ENCODE measurements at regions not wholly inside any gene's neighbourhood (a gene's known extent, or its start where the extent isn't known, plus 50 kb on each side); places are given as distances from the start of the nearest gene placed in this dataset.

DNA sequence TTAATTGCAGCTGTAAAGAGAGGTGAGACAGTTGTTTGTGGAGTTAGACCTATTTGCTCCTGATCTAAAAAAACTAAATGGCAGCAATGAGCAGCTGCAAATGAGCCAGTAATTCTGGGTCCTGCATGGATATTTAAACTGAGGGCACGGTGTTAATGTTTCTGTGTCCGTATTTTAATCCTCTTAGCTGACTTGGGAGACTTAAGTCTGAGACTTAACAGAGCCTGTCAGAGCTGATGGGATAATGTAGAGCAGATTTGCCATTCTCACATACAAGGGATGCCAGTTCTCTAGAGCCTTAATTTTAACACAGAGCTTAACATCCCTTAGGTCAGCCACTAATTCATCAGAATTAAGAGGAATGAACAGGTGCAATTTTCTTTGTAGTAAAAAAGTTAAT is 178.6 kb upstream of the PDE3A start:
- WGBS (ENCODE audit: insufficient coverage, low coverage, missing lambda C conversion rate) = 0% methylated on average over 2 of the region's 2 CpGs
- no peak overlapping the region for H3K4me2 ChIP-seq (ENCODE audit: insufficient read depth, low read length)
- ChIA-PET CTCF (ENCODE audit: low intra/inter-chr PET ratio) (no interaction called here), POLR2A (no interaction called here)
- H3K4me3 ChIP-seq = no peak overlapping the region
- in situ Hi-C loops (cut with MboI) = no loop called here
- H3K79me2 ChIP-seq (ENCODE audit: control insufficient read depth, insufficient read depth, low read length) = no peaks in the 10 kb centered on the region
- no peaks in the 10 kb centered on the region for H3K4me1 ChIP-seq (replicated peaks in 1 of 2; ENCODE audit: control insufficient read depth in 2 of 2, insufficient read depth in 2 of 2, low read length in 2 of 2)
- no peaks in the 10 kb centered on the region for H3K36me3 ChIP-seq (ENCODE audit: control insufficient read depth, insufficient read depth, low read length)
- H4K20me1 ChIP-seq (replicated peaks; ENCODE audit: control insufficient read depth, insufficient read depth, low read length) = no peaks in the 10 kb centered on the region
- H2AFZ ChIP-seq (ENCODE audit: low read depth, low read length) = no peak overlapping the region
- TF ChIP-seq BACH1 (tag; IDR thresholded peaks at IDR 0.05) (no peak), MYC (IDR thresholded peaks at IDR 0.05; ENCODE audit: low read depth, low read length) (no peak), MYC (CRISPR knock-in tag; IDR thresholded peaks at IDR 0.05; ENCODE audit: borderline replicate concordance, low read depth) (no peak), RUNX1 (IDR thresholded peaks at IDR 0.05; ENCODE audit: low read depth) (no peak), POLR2B (IDR thresholded peaks at IDR 0.05; ENCODE audit: low read depth, partially characterized antibody) (no peak), ZNF584 (CRISPR knock-in tag; IDR thresholded peaks at IDR 0.05; ENCODE audit: low read depth) (no peak), CREB1 (IDR thresholded peaks at IDR 0.05) (no peak), CREB1 (CRISPR knock-in tag; IDR thresholded peaks at IDR 0.05) (no peak), NFXL1 (CRISPR knock-in tag; IDR thresholded peaks at IDR 0.05) (no peak), BRF1 (IDR thresholded peaks at IDR 0.05; ENCODE audit: borderline replicate concordance, extremely low read depth, insufficient read length) (no peak), TBP (optimal IDR thresholded peaks at IDR 0.05; ENCODE audit: low read depth, low read length) (no peak), NUFIP1 (IDR thresholded peaks at IDR 0.05; ENCODE audit: partially characterized antibody) (no peak)
- TF ChIP-seq, protein P1, sequence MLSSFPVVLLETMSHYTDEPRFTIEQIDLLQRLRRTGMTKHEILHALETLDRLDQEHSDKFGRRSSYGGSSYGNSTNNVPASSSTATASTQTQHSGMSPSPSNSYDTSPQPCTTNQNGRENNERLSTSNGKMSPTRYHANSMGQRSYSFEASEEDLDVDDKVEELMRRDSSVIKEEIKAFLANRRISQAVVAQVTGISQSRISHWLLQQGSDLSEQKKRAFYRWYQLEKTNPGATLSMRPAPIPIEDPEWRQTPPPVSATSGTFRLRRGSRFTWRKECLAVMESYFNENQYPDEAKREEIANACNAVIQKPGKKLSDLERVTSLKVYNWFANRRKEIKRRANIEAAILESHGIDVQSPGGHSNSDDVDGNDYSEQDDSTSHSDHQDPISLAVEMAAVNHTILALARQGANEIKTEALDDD (IDR thresholded peaks at IDR 0.05) = no peak
- TF ChIP-seq, protein P2, sequence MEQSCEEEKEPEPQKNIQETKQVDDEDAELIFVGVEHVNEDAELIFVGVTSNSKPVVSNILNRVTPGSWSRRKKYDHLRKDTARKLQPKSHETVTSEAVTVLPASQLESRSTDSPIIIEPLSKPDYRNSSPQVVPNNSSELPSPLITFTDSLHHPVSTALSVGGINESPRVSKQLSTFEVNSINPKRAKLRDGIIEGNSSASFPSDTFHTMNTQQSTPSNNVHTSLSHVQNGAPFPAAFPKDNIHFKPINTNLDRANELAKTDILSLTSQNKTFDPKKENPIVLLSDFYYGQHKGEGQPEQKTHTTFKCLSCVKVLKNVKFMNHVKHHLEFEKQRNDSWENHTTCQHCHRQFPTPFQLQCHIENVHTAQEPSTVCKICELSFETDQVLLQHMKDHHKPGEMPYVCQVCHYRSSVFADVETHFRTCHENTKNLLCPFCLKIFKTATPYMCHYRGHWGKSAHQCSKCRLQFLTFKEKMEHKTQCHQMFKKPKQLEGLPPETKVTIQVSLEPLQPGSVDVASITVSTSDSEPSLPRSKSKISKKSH (CRISPR knock-in tag; IDR thresholded peaks at IDR 0.05) = no peak
- TF ChIP-seq, protein P3, sequence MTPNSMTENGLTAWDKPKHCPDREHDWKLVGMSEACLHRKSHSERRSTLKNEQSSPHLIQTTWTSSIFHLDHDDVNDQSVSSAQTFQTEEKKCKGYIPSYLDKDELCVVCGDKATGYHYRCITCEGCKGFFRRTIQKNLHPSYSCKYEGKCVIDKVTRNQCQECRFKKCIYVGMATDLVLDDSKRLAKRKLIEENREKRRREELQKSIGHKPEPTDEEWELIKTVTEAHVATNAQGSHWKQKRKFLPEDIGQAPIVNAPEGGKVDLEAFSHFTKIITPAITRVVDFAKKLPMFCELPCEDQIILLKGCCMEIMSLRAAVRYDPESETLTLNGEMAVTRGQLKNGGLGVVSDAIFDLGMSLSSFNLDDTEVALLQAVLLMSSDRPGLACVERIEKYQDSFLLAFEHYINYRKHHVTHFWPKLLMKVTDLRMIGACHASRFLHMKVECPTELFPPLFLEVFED (CRISPR knock-in tag; conservative IDR thresholded peaks at IDR 0.05) = no peak
- TF ChIP-seq, protein P4, sequence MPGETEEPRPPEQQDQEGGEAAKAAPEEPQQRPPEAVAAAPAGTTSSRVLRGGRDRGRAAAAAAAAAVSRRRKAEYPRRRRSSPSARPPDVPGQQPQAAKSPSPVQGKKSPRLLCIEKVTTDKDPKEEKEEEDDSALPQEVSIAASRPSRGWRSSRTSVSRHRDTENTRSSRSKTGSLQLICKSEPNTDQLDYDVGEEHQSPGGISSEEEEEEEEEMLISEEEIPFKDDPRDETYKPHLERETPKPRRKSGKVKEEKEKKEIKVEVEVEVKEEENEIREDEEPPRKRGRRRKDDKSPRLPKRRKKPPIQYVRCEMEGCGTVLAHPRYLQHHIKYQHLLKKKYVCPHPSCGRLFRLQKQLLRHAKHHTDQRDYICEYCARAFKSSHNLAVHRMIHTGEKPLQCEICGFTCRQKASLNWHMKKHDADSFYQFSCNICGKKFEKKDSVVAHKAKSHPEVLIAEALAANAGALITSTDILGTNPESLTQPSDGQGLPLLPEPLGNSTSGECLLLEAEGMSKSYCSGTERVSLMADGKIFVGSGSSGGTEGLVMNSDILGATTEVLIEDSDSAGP (CRISPR knock-in tag; IDR thresholded peaks at IDR 0.05) = no peak
- no peaks in the 10 kb centered on the region for H3K9me1 ChIP-seq (ENCODE audit: control insufficient read depth, insufficient read depth, low read length)
- ATAC-seq (no peak), DNase-seq (ENCODE audit: extremely low read depth in 1 of 4, low spot score in 3 of 4) (no peak), FAIRE-seq (no peak)
- H3K27ac ChIP-seq (ENCODE audit: extremely low read depth, low read depth, low read length) = no peak overlapping the region
- H3K9me3 ChIP-seq (replicated peaks; ENCODE audit: control insufficient read depth, insufficient read depth, low read depth, low read length) = no peaks in the 10 kb centered on the region
- no peak overlapping the region for H3K9ac ChIP-seq (ENCODE audit: insufficient read depth in 1 of 2, low read depth in 2 of 2, low read length in 2 of 2)
- BruUV-seq (replicated peaks) = no TSS peak
- H3K27me3 ChIP-seq (ENCODE audit: control insufficient read depth in 2 of 2, insufficient read depth in 2 of 2, low read length in 2 of 2) = no peaks in the 10 kb centered on the region
- intact Hi-C loops (cut with micrococcal nuclease) = no loop called here

Measured in K562 (cell line).